A549 (cell line): ENCODE measurements at regions not wholly inside any gene's neighbourhood (a gene's known extent, or its start where the extent isn't known, plus 50 kb on each side); places are given as distances from the start of the nearest gene placed in this dataset.

ENCODE experiments used
- CBX2 ChIP-seq: fragments of 200-600 bp; sonication (generic); IDR thresholded peaks from 2 replicates; pipeline ENCODE4 v1.6.1; 2016; ENCODE audit warnings: low read depth, mild to moderate bottlenecking, borderline replicate concordance
- CTCF ChIP-seq: fragments of >200 bp; sonication (Bioruptor Twin); formaldehyde crosslinking; IDR thresholded peaks from 3 replicates; pipeline ENCODE4 v1.5.1; 2016
- HDAC2 ChIP-seq: fragments of 200-600 bp; sonication (generic); IDR thresholded peaks from 2 replicates; pipeline ENCODE4 v1.6.1; 2016
- MAX ChIP-seq: IDR thresholded peaks from 2 replicates; pipeline ENCODE4 v1.6.1; 2012
- MYC ChIP-seq: IDR thresholded peaks from 2 replicates; pipeline ENCODE4 v1.6.1; 2012; ENCODE audit warnings: mild to moderate bottlenecking, inconsistent platforms, low read length, improper control_type of control experiment, borderline replicate concordance
- NFE2L2 ChIP-seq: fragments of 150-350 bp; conservative IDR thresholded peaks from 2 replicates; pipeline ENCODE4 v1.6.1; 2014; ENCODE audit warnings: low read length
- PBX3 ChIP-seq: IDR thresholded peaks from 2 replicates; pipeline ENCODE4 v1.6.1; 2012
- POLR2A ChIP-seq: IDR thresholded peaks from 2 replicates; pipeline ENCODE4 v1.6.1; 2012; ENCODE audit warnings: mild to moderate bottlenecking, low read length
- RFX5 ChIP-seq: fragments of 450-650 bp; IDR thresholded peaks from 2 replicates; pipeline ENCODE4 v1.7.1; 2014; ENCODE audit warnings: antibody characterized with exemption, mild to moderate bottlenecking, moderate library complexity

GRCh38 chr2:100674666-100675065 is 111.9 kb downstream of the PDCL3 start:
- TF ChIP-seq MYC (no peak), POLR2A (no peak), CTCF (no peak), CBX2 (no peak), PBX3 (no peak), RFX5 (no peak), NFE2L2 (no peak), HDAC2 (no peak), MAX (no peak)
